Astrocyte of the spinal cord (primary cell): ENCODE measurements at regions not wholly inside any gene's neighbourhood (a gene's known extent, or its start where the extent isn't known, plus 50 kb on each side); places are given as distances from the start of the nearest gene placed in this dataset.
"Not testable (repeated sequence)": the region's sequence is repeated elsewhere in the genome, so short reads cannot be mapped to it uniquely, and the experiment has no call there.

Source experiments
- DNase-seq: peaks from one replicate; pipeline ENCODE4 v3.0.0; 2011; ENCODE audit warnings: low read depth, low spot score
- H3K4me3 ChIP-seq: 2 replicates; pipeline ENCODE4 v1.5.1; 2011; ENCODE audit warnings: low read depth, mild to moderate bottlenecking, low read length, moderate library complexity
- in situ Hi-C: cut with HindIII; loops from 2 replicates; pipeline ENCODE4 v1.10.0; 2017; ENCODE audit warnings: low sequenced_read_pairs
- TF ChIP-seq, protein P1 (sequence below): IDR thresholded peaks from 2 replicates; pipeline ENCODE4 v1.5.1; 2012; ENCODE audit warnings: low read depth, mild to moderate bottlenecking, low read length, inconsistent platforms

DNA sequence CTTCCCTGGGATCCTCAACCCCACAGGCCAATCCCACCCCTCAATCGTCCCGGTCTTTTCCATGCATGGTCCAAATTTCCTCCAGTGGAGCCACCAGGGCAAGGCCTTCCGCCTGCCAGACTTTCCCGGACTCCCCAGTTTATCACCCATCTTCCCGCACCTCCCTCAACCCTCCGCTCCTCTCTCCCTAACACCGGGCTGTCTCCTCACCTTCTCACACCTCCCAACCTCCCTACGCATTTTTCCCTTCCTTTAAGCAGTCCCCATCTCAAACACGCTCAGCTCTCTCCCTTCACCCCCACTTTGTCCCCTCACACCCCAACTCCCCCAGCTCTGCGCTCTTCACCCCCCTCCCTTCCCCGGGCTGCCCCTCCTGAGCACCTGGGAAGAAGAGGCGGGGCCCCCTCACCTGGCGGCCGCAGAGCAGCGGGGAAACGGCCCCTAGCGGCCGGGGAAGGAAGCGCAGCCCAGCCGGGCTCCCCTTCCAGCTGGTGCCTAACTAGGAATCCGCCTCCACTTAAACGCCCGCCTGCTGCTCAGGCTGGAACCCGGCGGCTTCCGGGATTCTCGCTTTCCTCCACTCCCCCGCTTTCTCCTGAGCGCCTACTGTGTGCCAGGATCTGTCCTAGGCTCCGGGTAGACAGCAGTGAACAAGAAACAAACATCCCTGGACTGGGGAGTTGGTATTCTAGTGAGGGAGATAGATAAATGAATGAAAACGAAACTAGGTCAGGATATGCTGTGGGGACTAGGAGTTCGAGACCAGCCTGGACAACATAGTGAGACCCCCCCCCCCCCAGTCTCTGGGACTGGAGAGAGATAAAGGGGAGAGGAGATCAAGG, 126.7 kb downstream of the CRLF3 start:
- TF ChIP-seq, protein P1, sequence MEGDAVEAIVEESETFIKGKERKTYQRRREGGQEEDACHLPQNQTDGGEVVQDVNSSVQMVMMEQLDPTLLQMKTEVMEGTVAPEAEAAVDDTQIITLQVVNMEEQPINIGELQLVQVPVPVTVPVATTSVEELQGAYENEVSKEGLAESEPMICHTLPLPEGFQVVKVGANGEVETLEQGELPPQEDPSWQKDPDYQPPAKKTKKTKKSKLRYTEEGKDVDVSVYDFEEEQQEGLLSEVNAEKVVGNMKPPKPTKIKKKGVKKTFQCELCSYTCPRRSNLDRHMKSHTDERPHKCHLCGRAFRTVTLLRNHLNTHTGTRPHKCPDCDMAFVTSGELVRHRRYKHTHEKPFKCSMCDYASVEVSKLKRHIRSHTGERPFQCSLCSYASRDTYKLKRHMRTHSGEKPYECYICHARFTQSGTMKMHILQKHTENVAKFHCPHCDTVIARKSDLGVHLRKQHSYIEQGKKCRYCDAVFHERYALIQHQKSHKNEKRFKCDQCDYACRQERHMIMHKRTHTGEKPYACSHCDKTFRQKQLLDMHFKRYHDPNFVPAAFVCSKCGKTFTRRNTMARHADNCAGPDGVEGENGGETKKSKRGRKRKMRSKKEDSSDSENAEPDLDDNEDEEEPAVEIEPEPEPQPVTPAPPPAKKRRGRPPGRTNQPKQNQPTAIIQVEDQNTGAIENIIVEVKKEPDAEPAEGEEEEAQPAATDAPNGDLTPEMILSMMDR, result peak; percentile 86
- H3K4me3 ChIP-seq, result peak overlapping the region; percentile 27
- in situ Hi-C loops, result not testable (repeated sequence)
- peak; percentile 42 for DNase-seq

DNA sequence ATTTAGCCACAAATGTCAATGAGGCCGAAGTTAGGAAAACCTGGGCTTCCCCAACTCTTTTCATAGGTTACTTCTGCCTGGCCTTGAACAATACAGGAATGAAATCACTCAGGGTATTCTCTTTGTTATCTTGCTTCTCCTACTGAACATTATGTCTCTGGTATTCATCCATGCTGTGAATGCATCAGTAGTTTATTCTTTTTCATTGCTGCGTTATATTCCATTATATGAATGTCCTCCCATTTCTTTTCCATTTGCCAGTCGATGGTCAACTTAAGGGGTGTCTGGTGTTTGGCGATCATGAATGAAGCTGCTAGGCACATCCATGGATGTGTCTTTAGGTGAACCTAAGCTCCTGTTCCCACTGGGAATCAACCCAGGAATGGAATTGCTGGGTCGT, 128.3 kb downstream of the CRLF3 start:
- no peak for DNase-seq
- in situ Hi-C loops, result no loop called here
- TF ChIP-seq, protein P1, result no peak
- no peak overlapping the region for H3K4me3 ChIP-seq

DNA sequence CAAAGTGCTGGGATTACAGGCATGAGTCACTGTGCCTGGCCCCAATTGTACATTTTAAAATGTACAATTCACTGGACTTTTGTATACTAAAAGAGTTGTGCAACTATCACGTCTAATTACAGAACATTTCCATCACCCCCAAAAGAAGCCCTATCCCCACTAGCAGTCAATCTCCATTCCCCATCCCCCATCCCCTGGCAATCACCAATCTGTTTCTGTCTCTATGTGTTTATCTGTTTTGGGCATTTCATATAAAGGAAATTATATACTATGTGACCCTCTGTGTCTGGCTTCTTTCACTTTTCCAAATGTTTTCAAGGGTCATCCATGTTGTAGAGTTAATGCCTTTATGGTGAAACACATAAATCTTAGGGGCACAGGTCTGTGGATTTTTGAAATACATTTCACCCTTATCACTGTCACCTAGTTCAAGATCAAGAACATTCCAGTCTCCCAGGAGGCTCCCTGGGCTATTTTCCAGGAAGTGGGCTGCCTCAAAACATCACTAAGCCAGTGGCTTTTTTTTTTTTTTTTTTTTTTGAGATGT, 129.2 kb downstream of the CRLF3 start:
- in situ Hi-C loops, H3K4me3 ChIP-seq: not testable (repeated sequence)
- peak; percentile 37 for DNase-seq

DNA sequence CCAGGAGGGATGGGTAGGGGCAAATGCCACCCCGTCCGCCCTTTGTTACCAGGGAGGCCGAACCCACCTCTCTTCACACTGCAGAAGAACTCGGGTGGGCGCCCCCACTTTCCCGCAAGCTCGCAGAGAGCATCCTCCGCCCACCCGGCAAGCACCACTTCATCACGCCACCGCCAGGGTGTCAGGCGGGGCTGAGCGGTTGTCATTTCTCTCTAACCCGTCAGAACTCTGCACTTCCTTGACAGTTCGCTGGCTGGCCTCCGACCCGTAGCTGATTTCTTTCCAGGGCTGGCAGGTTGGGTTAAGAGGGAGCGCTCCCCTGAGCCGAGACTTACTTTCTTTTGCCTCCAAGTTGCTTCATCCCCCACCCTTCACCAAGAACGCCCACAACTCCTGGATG, 130.7 kb downstream of the CRLF3 start:
- TF ChIP-seq, protein P1, result peak; percentile 37
- H3K4me3 ChIP-seq, in situ Hi-C loops, DNase-seq: not testable (repeated sequence)

DNA sequence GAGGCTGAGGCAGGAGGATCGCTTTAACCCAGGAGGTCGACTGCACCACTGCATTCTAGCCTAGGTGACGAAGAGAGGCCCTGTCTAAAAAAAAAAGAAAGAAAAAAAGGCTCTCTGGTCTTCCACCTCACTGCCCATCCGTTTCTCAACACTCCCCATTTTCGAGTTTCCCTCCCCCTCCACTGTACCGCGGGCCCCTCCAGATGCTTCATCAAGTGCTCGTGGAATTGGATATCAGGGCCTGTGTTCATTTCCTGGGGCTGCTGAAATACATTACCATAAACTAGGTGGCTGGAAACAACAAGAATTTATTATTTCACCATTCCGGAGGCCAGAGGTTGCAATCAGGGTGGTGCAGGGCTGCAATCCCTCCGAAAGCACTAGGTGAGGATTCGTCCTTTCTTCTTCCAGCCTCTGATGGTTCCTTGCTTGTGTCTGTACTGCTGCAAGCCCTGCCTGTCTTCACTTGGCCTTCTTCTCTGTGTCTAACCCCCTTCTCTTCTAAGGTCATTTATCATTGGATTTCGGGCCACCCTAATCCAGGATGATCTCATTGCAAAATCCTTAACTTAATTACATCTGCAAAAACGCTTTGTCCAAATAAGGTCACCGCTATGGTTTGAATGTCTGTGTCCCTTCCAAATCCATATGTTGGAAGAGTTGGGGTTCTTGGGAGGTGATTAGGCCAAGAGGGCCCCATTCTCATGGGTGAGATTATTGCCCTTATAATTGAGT, 135.1 kb downstream of the CRLF3 start:
- DNase-seq, in situ Hi-C loops, H3K4me3 ChIP-seq: not testable (repeated sequence)

DNA sequence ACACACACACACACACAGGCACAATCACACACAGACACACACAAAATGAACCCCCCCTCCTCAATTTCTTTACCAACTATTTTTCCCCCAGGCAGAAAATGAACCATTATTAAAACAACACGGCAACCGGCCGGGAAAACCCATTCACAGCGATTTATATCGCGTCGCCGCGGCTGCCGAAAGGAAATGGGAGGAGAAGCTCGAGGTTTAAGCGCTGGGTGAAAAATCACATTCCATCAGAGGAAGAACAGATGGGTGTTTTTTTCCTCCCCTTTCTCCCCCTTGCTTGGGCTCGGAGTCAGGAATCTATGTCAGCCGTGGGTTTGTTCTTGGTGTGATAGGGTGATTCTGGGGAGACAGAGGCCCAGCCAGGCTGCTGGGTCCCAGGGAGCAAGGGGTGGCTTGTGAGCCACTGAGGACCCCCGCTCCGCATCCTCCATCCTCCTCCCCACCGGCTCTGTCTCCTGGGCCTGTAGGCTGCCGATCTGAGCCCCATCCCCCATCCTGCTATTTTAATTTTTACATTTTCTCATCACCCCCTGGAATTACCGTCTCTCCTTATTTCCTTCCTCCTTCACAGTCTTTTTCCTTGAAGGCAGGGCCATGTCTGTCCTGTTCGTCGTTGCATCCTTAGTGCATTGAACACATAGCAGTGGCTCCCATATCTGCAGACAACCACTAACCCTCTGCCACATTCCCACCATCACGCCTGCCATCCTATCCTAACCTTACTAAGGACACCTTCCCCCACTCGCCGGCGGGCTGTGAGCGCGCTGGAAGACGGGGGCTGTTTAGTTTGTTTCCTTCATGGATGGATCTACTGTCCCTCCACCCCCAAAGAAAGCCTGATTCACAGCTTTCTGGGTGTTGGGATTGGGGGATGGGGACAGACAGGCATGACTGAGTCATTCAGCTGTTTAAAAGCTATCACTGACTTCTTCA, 137.7 kb downstream of the CRLF3 start:
- H3K4me3 ChIP-seq, in situ Hi-C loops: not testable (repeated sequence)
- peak; percentile 20 for DNase-seq

DNA sequence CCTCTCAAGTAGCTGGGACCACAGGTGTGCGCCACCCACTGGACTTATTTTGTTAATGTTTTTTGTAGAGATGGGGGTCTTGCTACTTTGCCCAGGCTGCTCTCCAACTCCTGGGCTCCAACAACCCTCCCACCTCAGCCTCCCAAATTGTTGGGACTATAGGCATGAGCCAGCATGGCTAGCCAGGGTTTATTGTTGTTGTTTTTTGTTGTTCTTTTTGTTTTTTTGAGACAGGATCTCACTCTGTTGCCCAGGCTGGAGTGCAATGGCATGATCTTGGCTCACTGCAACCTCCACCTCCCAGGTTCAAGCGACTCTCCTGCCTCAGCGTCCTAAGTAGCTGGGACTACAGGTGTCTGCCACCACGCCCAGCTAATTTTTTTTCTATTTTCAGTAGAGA, 142.2 kb downstream of the CRLF3 start:
- in situ Hi-C loops, DNase-seq, H3K4me3 ChIP-seq: not testable (repeated sequence)

DNA sequence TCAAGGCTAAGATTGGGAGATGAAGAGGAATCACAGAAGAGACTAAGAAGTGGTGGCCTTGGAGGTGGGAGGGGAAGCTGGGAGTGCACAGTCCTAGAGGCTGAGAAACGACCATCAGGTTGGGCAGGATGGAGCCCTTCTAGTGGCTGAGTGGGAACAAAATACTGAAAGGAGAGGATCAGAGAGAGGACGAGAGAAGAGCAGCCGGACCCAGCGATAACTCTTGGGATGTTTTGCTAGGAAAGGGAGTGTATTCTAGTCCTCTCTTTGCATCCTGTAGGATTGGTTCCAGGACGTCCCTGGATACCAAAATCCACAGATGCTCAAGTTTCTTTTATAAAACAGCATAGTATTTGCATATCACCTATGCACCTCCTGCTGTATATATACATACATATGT, 143.8 kb downstream of the CRLF3 start:
- in situ Hi-C loops, H3K4me3 ChIP-seq, DNase-seq: not testable (repeated sequence)
